Activated CD4-positive, alpha-beta T cell treated with anti-CD3 and anti-CD28 coated beads, Interleukin-2, amount 10 ng/mL, durations not matched to agents 7 days and 5 days (primary cell): ENCODE measurements at regions not wholly inside any gene's neighbourhood (a gene's known extent, or its start where the extent isn't known, plus 50 kb on each side); places are given as distances from the start of the nearest gene placed in this dataset.
"Not testable (repeated sequence)": the region's sequence is repeated elsewhere in the genome, so short reads cannot be mapped to it uniquely, and the experiment has no call there.

ENCODE experiments used
- CTCF ChIA-PET: fragments of 350-600 bp; sonication (Branson Sonifier 250); formaldehyde crosslinking; loops from one replicate; lab custom pipeline; 2021; ENCODE audit warnings: antibody characterized with exemption; lab: Charles Lee
- POLR2A ChIA-PET: fragments of 350-600 bp; sonication (Branson Sonifier 250); formaldehyde crosslinking; loops from one replicate; lab custom pipeline; 2021; ENCODE audit warnings: antibody characterized with exemption; lab: Charles Lee
- DNase-seq: peaks from one replicate; pipeline ENCODE4 v3.0.0-alpha.2; 2020
- H3K27ac Mint-ChIP-seq: one replicate; pipeline ENCODE4 v1.8.0; 2021; ENCODE audit warnings: mild to moderate bottlenecking, moderate library complexity, mixed read lengths
- H3K27me3 Mint-ChIP-seq: one replicate; pipeline ENCODE4 v1.8.0; 2021; ENCODE audit warnings: mixed read lengths
- H3K36me3 Mint-ChIP-seq: one replicate; pipeline ENCODE4 v1.8.0; 2021; ENCODE audit warnings: low read depth, mixed read lengths
- H3K4me1 Mint-ChIP-seq: one replicate; pipeline ENCODE4 v1.8.0; 2021; ENCODE audit warnings: mixed read lengths
- H3K4me3 Mint-ChIP-seq: one replicate; pipeline ENCODE4 v1.8.0; 2021; ENCODE audit warnings: mild to moderate bottlenecking, moderate library complexity, mixed read lengths
- H3K9me3 Mint-ChIP-seq: one replicate; pipeline ENCODE4 v1.8.0; 2021; ENCODE audit warnings: mixed read lengths

- no peaks in the 10 kb centered on the region for H3K9me3 Mint-ChIP-seq
- ChIA-PET POLR2A (no interaction called here), CTCF (interaction anchor here (1.4 kb wide), 1 partner anchor 31 kb away, joined by 3 read pairs; no protein-coding TSS in a partner anchor)
Measured at GRCh38 chr13:19362946-19363510, 181.4 kb upstream of the TUBA3C start.

GRCh38 chr13:19359697-19360096, 178.1 kb upstream of the TUBA3C start:
- CTCF ChIA-PET, POLR2A ChIA-PET, H3K4me3 Mint-ChIP-seq, H3K9me3 Mint-ChIP-seq, H3K27me3 Mint-ChIP-seq, H3K4me1 Mint-ChIP-seq, DNase-seq, H3K27ac Mint-ChIP-seq, H3K36me3 Mint-ChIP-seq: not testable (repeated sequence)

More at GRCh38 chr13:19362946-19363510, 181.4 kb upstream of the TUBA3C start:
- no peak for DNase-seq
- Mint-ChIP-seq H3K4me3 (no peak overlapping the region), H3K4me1 (no peaks in the 10 kb centered on the region), H3K27ac (no peak overlapping the region), H3K27me3 (no peaks in the 10 kb centered on the region), H3K36me3 (no peaks in the 10 kb centered on the region)

- DNase-seq = no peak
- no peaks in the 10 kb centered on the region for H3K36me3 Mint-ChIP-seq
- ChIA-PET POLR2A (no interaction called here), CTCF (no interaction called here)
- no peak overlapping the region for H3K27ac Mint-ChIP-seq
- peaks cover 3% of the 10 kb centered on the region for H3K4me1 Mint-ChIP-seq
- no peaks in the 10 kb centered on the region for H3K9me3 Mint-ChIP-seq
- H3K4me3 Mint-ChIP-seq = no peak overlapping the region
- H3K27me3 Mint-ChIP-seq = peaks cover 16% of the 10 kb centered on the region
Measured at GRCh38 chr13:19345916-19346422, 164.3 kb upstream of the TUBA3C start.

- H3K4me1 Mint-ChIP-seq = peaks cover 3% of the 10 kb centered on the region
- POLR2A ChIA-PET = no interaction called here
- H3K36me3 Mint-ChIP-seq = no peaks in the 10 kb centered on the region
- H3K27me3 Mint-ChIP-seq = peaks cover 21% of the 10 kb centered on the region
- H3K9me3 Mint-ChIP-seq = no peaks in the 10 kb centered on the region
- no peak for DNase-seq
- no peak overlapping the region for H3K27ac Mint-ChIP-seq
- H3K4me3 Mint-ChIP-seq = peak overlapping the region; percentile 67
- CTCF ChIA-PET = no interaction called here
Measured at GRCh38 chr13:19345158-19345557, 163.5 kb upstream of the TUBA3C start.

- POLR2A ChIA-PET, H3K27ac Mint-ChIP-seq, CTCF ChIA-PET: not testable (repeated sequence)
Measured at GRCh38 chr13:19344585-19345120, 163.0 kb upstream of the TUBA3C start.

GRCh38 chr13:19332378-19332777, 150.8 kb upstream of the TUBA3C start:
- Mint-ChIP-seq H3K36me3 (no peaks in the 10 kb centered on the region), H3K9me3 (no peaks in the 10 kb centered on the region), H3K27me3 (peaks cover 6% of the 10 kb centered on the region), H3K4me3 (no peak overlapping the region), H3K27ac (no peak overlapping the region), H3K4me1 (no peaks in the 10 kb centered on the region)
- ChIA-PET CTCF (interaction anchor here (1.2 kb wide), 1 partner anchor 31 kb away, joined by 3 read pairs; no protein-coding TSS in a partner anchor), POLR2A (no interaction called here)
- DNase-seq = no peak

More at GRCh38 chr13:19344585-19345120, 163.0 kb upstream of the TUBA3C start:
- Mint-ChIP-seq H3K4me3 (peak overlapping the region; percentile 67), H3K27me3 (peaks cover 21% of the 10 kb centered on the region)
- H3K9me3 Mint-ChIP-seq, H3K4me1 Mint-ChIP-seq, H3K36me3 Mint-ChIP-seq: not testable (repeated sequence)
- DNase-seq = peak; percentile 10

GRCh38 chr13:19329365-19329764, 147.7 kb upstream of the TUBA3C start:
- no peak for DNase-seq
- H3K4me1 Mint-ChIP-seq = no peaks in the 10 kb centered on the region
- no peak overlapping the region for H3K27ac Mint-ChIP-seq
- H3K4me3 Mint-ChIP-seq = no peak overlapping the region
- ChIA-PET CTCF (no interaction called here), POLR2A (no interaction called here)
- peaks cover 3% of the 10 kb centered on the region for H3K9me3 Mint-ChIP-seq
- no peaks in the 10 kb centered on the region for H3K36me3 Mint-ChIP-seq
- H3K27me3 Mint-ChIP-seq = peaks cover 6% of the 10 kb centered on the region

GRCh38 chr13:19324325-19324724, 142.7 kb upstream of the TUBA3C start:
- DNase-seq = no peak
- peaks cover 7% of the 10 kb centered on the region for H3K9me3 Mint-ChIP-seq

GRCh38 chr13:19321222-19321621, 139.6 kb upstream of the TUBA3C start:
- peaks cover 9% of the 10 kb centered on the region for H3K9me3 Mint-ChIP-seq
- H3K27me3 Mint-ChIP-seq = no peaks in the 10 kb centered on the region
- no peak overlapping the region for H3K27ac Mint-ChIP-seq
- no peaks in the 10 kb centered on the region for H3K36me3 Mint-ChIP-seq
- CTCF ChIA-PET = no interaction called here
- no peak overlapping the region for H3K4me3 Mint-ChIP-seq
- no peaks in the 10 kb centered on the region for H3K4me1 Mint-ChIP-seq
- POLR2A ChIA-PET = no interaction called here
- DNase-seq = no peak

More at GRCh38 chr13:19324325-19324724, 142.7 kb upstream of the TUBA3C start:
- no peaks in the 10 kb centered on the region for H3K4me1 Mint-ChIP-seq
- peaks cover 6% of the 10 kb centered on the region for H3K27me3 Mint-ChIP-seq
- ChIA-PET CTCF (no interaction called here), POLR2A (no interaction called here)
- H3K4me3 Mint-ChIP-seq = no peak overlapping the region
- H3K27ac Mint-ChIP-seq = no peak overlapping the region
- no peaks in the 10 kb centered on the region for H3K36me3 Mint-ChIP-seq

GRCh38 chr13:19305434-19305833, 123.8 kb upstream of the TUBA3C start:
- Mint-ChIP-seq H3K4me3 (no peak overlapping the region), H3K4me1 (no peaks in the 10 kb centered on the region), H3K27me3 (no peaks in the 10 kb centered on the region), H3K9me3 (no peaks in the 10 kb centered on the region), H3K36me3 (no peaks in the 10 kb centered on the region), H3K27ac (no peak overlapping the region)
- no peak for DNase-seq
- ChIA-PET CTCF (no interaction called here), POLR2A (no interaction called here)

GRCh38 chr13:19289180-19289579, 107.6 kb upstream of the TUBA3C start:
- no peak overlapping the region for H3K27ac Mint-ChIP-seq
- DNase-seq = no peak
- H3K27me3 Mint-ChIP-seq = no peaks in the 10 kb centered on the region
- ChIA-PET CTCF (no interaction called here), POLR2A (no interaction called here)
- H3K4me1 Mint-ChIP-seq = no peaks in the 10 kb centered on the region
- no peaks in the 10 kb centered on the region for H3K36me3 Mint-ChIP-seq
- H3K4me3 Mint-ChIP-seq = no peak overlapping the region
- no peaks in the 10 kb centered on the region for H3K9me3 Mint-ChIP-seq

- ChIA-PET POLR2A (no interaction called here), CTCF (no interaction called here)
- Mint-ChIP-seq H3K27me3 (no peaks in the 10 kb centered on the region), H3K4me3 (no peak overlapping the region), H3K4me1 (no peaks in the 10 kb centered on the region), H3K36me3 (no peaks in the 10 kb centered on the region), H3K27ac (no peak overlapping the region), H3K9me3 (no peaks in the 10 kb centered on the region)
- DNase-seq = no peak
Measured at GRCh38 chr13:19283836-19284235, 102.2 kb upstream of the TUBA3C start.

GRCh38 chr13:19268331-19268730, 86.7 kb upstream of the TUBA3C start:
- Mint-ChIP-seq H3K4me1 (peaks cover 3% of the 10 kb centered on the region), H3K4me3 (no peak overlapping the region), H3K27ac (no peak overlapping the region), H3K27me3 (no peaks in the 10 kb centered on the region), H3K9me3 (peaks cover 7% of the 10 kb centered on the region), H3K36me3 (no peaks in the 10 kb centered on the region)
- no peak for DNase-seq
- CTCF ChIA-PET = no interaction called here
- POLR2A ChIA-PET = no interaction called here

- Mint-ChIP-seq H3K9me3 (peaks cover 6% of the 10 kb centered on the region), H3K27me3 (no peaks in the 10 kb centered on the region), H3K4me1 (peaks cover 3% of the 10 kb centered on the region), H3K36me3 (no peaks in the 10 kb centered on the region), H3K4me3 (no peak overlapping the region), H3K27ac (no peak overlapping the region)
- CTCF ChIA-PET = no interaction called here
- POLR2A ChIA-PET = no interaction called here
- DNase-seq = no peak
Measured at GRCh38 chr13:19267746-19268145, 86.1 kb upstream of the TUBA3C start.
